Thoracic aorta (tissue), 2 donors: ENCODE measurements at regions not wholly inside any gene's neighbourhood (a gene's known extent, or its start where the extent isn't known, plus 50 kb on each side); places are given as distances from the start of the nearest gene placed in this dataset.
"Not testable (repeated sequence)": the region's sequence is repeated elsewhere in the genome, so short reads cannot be mapped to it uniquely, and the experiment has no call there.

Experiments
- ATAC-seq: fragments of 150-250 bp; one replicate; pipeline ENCODE4 v1.8.0; 2017; ENCODE audit warnings: low read depth; ENCODE audit not compliant: insufficient number of reproducible peaks, low FRiP score
- DNase-seq: peaks from one replicate; pipeline ENCODE4 v3.0.0-alpha.2; 2020; ENCODE audit warnings: low spot score
- H3K27ac ChIP-seq, 2 donors: fragments of 200-600 bp; sonication (generic); 1 replicate in 1 of 2; 2 replicates in 1 of 2; pipeline ENCODE4 v1.5.1; 2016; ENCODE audit warnings: mild to moderate bottlenecking in 2 of 2, moderate library complexity in 2 of 2
- H3K27me3 ChIP-seq: fragments of 200-600 bp; sonication (generic); replicated peaks from 2 replicates; pipeline ENCODE4 v1.6.0; 2016; ENCODE audit warnings: mild to moderate bottlenecking; ENCODE audit not compliant: insufficient read depth
- H3K36me3 ChIP-seq: fragments of 200-600 bp; sonication (generic); one replicate; pipeline ENCODE4 v1.5.1; 2016
- H3K4me1 ChIP-seq, 2 donors: fragments of 200-600 bp; sonication (generic); 1 replicate in 1 of 2; 2 replicates in 1 of 2; pipeline versions ENCODE4 v1.5.1 to v1.6.0; 2016; ENCODE audit warnings: low read depth in 2 of 2, mild to moderate bottlenecking in 1 of 2; ENCODE audit not compliant: control insufficient read depth in 1 of 2
- H3K4me3 ChIP-seq: fragments of 200-600 bp; sonication (generic); 2 replicates; pipeline ENCODE4 v1.5.1; 2016; ENCODE audit warnings: mild to moderate bottlenecking
- H3K9me3 ChIP-seq: fragments of 200-600 bp; sonication (generic); 2 replicates; pipeline ENCODE4 v1.5.1; 2016
- CTCF ChIP-seq: fragments of 200-600 bp; sonication (generic); IDR thresholded peaks from one replicate; pipeline ENCODE4 v1.5.1; 2019; ENCODE audit warnings: antibody characterized with exemption

- Histone ChIP-seq H3K9me3 (no peaks in the 10 kb centered on the region), H3K36me3 (no peaks in the 10 kb centered on the region), H3K27ac (no peak overlapping the region), H3K4me1 (no peaks in the 10 kb centered on the region), H3K27me3 (no peaks in the 10 kb centered on the region), H3K4me3 (no peak overlapping the region)
- DNase-seq (no peak), ATAC-seq (no peak)
- no peak for TF ChIP-seq CTCF
These were observed 611.3 kb upstream of the GJE1 start for GRCh38 chr6:141521440-141521839.

GRCh38 chr6:141513830-141514229, 618.9 kb upstream of the GJE1 start:
- H3K4me1 ChIP-seq = no peaks in the 10 kb centered on the region
- TF ChIP-seq CTCF = no peak

GRCh38 chr6:141510803-141511202, 621.9 kb upstream of the GJE1 start:
- peaks cover 4% of the 10 kb centered on the region for H3K9me3 ChIP-seq
- DNase-seq (no peak), ATAC-seq (no peak)
- TF ChIP-seq CTCF = no peak
- no peak overlapping the region for H3K4me3 ChIP-seq
- no peak overlapping the region for H3K27ac ChIP-seq
- no peaks in the 10 kb centered on the region for H3K36me3 ChIP-seq
- no peaks in the 10 kb centered on the region for H3K4me1 ChIP-seq
- H3K27me3 ChIP-seq = no peaks in the 10 kb centered on the region

More at GRCh38 chr6:141513830-141514229, 618.9 kb upstream of the GJE1 start:
- DNase-seq = no peak
- H3K27me3 ChIP-seq = no peaks in the 10 kb centered on the region
- ATAC-seq = no peak
- no peaks in the 10 kb centered on the region for H3K36me3 ChIP-seq
- no peak overlapping the region for H3K4me3 ChIP-seq
- no peaks in the 10 kb centered on the region for H3K9me3 ChIP-seq
- H3K27ac ChIP-seq = no peak overlapping the region

- H3K27me3 ChIP-seq, H3K4me1 ChIP-seq, ATAC-seq: not testable (repeated sequence)
These were observed 626.7 kb upstream of the GJE1 start for GRCh38 chr6:141506062-141506461.

GRCh38 chr6:141504318-141504717, 628.4 kb upstream of the GJE1 start:
- not testable (repeated sequence) for DNase-seq, H3K27ac ChIP-seq, H3K4me1 ChIP-seq, H3K27me3 ChIP-seq, ATAC-seq, H3K4me3 ChIP-seq, H3K36me3 ChIP-seq
- peaks cover 11% of the 10 kb centered on the region for H3K9me3 ChIP-seq

More at GRCh38 chr6:141506062-141506461, 626.7 kb upstream of the GJE1 start:
- not testable (repeated sequence) for H3K36me3 ChIP-seq, DNase-seq, H3K4me3 ChIP-seq, H3K27ac ChIP-seq
- H3K9me3 ChIP-seq = peaks cover 11% of the 10 kb centered on the region

- H3K27ac ChIP-seq = no peak overlapping the region
- no peak for ATAC-seq
These were observed 631.1 kb upstream of the GJE1 start for GRCh38 chr6:141501616-141502015.

More at GRCh38 chr6:141501616-141502015, 631.1 kb upstream of the GJE1 start:
- Histone ChIP-seq H3K4me3 (no peak overlapping the region), H3K9me3 (peaks cover 8% of the 10 kb centered on the region), H3K4me1 (no peaks in the 10 kb centered on the region), H3K27me3 (no peaks in the 10 kb centered on the region), H3K36me3 (no peaks in the 10 kb centered on the region)
- no peak for TF ChIP-seq CTCF
- DNase-seq = no peak
